ENCODE measurements at regions not wholly inside any gene's neighbourhood (a gene's known extent, or its start where the extent isn't known, plus 50 kb on each side); places are given as distances from the start of the nearest gene placed in this dataset.
"Not testable (repeated sequence)": the region's sequence is repeated elsewhere in the genome, so short reads cannot be mapped to it uniquely, and the experiment has no call there.

DNA sequence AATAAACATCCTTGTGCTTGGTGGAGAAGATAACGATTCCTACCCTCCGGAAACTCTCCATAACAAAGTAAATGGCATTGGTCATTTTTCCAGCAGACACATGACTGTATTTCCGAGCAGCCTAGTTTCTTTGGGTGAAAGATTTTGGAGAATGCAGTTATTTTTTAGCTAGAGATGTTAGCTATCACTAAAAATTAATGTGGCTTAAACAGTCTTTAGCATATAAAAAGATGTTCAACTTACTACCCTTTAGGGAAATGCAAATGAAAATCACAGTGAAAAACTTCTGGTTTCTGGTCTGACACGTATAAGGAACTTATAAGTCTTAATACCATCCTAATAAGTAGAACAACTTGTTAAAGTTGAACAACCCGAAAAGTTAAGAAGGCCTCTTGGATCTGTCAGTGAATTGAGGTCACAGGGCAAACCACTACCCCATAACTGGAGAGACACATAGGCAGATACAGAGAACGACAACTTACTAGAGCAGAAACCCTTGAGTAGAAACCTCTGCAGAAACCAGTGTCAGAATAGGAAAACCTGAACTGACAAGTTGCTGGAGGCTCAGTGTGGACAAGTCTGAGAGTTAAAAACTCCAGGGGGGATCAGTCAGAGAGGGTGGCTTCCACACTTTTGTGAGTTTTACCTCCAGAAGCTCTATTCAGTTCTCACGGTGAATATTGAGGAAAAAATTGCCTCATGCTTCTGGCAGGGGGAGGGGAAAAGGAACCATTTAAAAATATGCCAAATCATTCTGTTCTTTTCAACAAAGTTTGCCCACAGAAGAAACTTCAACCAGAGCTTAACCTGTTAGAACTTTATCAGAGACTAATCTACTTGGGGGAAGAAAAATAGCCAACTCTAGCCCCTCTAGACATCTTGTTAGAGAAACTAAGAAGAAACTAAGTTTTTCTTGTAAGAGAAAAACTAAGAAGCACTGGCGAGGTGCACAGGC, 325.2 kb upstream of the RPS23 start:
- DNase-seq (ENCODE audit: low read depth in 2 of 2), result no peak

- no peak for DNase-seq (ENCODE audit: low read depth in 2 of 2)
Observed at GRCh38 chr5:82601861-82602260, 323.7 kb upstream of the RPS23 start.

DNA sequence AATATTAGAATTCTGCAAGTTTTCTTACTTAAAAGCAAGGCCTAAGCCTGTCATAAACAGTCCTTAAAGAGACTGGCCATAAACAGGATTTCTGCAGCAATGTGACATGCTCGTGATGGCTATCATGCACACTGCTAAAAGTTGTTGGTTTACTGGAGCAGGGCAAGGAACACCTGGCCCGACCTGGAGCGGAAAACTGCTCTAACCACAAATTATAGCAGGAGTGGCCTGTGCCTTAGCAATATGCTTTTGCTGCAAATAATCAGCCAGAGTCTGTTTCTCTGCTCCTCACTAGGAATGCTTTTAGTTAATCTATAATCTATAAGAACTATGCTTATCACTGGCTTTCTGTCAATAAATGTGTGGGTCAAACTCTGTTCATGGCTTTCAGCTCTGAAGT, 322.9 kb upstream of the RPS23 start:
- DNase-seq (ENCODE audit: low read depth in 2 of 2), result no peak

DNA sequence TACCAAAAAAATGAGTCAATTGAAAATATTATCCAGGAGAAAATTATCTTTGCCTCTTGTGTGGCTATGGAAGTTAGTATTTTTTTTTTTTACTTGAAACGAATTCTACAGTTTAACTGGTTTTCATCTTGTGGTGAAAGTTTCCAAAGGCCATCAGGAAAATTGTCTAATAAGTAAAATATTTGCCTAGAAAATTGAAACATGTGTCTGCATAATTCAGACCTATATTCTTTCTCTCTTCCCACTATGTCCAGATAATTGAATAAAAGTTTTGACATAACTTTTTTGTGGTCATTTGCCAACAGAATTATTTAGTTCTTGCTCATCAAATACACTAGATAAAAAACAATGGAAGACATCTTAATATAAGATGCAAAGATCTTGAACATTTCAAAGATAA, 321.5 kb upstream of the RPS23 start:
- DNase-seq (ENCODE audit: low read depth in 2 of 2), result no peak

DNA sequence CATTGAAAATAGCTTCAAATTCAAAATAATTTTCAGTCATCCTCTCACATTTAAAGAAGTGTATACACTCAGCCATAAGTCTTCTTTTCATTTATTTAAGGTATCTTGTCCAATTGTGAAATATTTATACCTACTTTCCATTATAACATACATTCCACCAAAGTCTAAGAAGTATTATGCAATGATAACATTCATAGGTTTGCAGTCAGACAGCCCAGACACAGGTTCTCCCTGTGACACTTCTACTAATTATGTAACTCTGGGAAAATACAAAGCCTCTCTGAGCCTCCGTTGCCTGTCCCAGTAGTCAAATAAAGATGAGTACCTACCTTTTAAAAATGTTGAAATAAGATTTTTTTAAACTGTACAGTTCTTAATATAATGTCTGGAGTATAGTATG, 320.9 kb upstream of the RPS23 start:
- DNase-seq (ENCODE audit: low read depth in 2 of 2), result no peak

DNA sequence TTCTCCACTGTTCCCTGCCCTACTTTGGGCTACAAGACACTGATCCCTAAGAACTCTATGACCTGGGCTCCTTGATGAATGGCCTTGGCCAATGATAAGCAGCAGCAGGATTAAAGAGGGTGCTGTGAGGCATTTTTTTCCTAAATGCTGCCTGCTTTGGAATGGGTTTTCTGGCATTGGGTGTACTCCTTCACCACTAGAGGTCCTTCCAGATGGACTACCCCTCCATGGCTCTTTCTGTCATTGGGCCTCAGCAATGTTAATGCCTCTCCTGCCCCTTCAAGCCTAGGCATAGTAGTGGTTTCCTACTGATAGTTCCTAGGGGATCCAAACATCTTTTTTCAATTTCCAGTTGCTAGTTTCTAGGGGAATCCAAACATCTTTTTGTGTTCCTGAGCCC, 319.3 kb upstream of the RPS23 start:
- no peak for DNase-seq (ENCODE audit: low read depth in 2 of 2)

DNA sequence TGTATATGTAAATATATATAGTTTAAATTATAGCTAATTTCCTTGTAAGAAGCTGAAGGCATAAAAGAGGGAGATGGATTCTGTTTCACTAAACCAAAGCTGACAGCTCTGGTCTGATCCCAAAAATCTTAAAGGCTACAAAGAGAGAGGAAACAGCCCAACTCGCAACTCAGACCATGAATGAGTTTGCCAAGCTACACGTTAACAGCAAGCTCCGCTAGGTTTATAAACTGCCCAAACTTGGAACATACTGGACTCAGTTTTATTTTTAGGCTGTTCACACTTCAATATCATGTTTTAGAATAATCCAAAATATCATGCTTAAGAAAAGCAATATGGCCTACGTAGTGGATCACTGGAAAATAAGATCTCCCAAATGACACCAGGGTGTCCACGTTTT, 318.3 kb upstream of the RPS23 start:
- no peak for DNase-seq (ENCODE audit: low read depth in 2 of 2)

DNA sequence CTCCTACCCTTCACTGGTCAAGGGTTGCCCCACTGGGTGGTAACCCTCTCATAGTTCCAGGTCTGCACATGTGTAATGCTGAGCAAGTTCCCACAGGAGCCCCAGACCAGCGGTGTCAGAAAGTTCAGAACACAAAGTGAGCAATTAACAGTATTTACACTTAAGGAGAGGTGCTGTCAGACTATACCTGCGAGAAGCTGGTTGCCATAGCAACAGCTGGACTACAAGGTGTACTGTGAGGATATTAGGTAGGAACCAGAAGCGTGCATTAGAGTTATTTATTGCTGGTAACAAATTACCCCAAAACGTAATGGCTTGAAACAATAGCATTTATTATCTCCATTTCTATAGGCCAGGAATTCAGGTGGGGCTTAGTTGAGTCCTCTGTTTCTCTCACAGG, 317.0 kb upstream of the RPS23 start:
- no peak for DNase-seq (ENCODE audit: low read depth in 2 of 2)

GRCh38 chr5:82594097-82594496, 315.9 kb upstream of the RPS23 start:
- DNase-seq (ENCODE audit: low read depth in 2 of 2), result no peak

- DNase-seq (ENCODE audit: low read depth in 2 of 2), result no peak
Observed at GRCh38 chr5:82593481-82593880, 315.3 kb upstream of the RPS23 start.

DNA sequence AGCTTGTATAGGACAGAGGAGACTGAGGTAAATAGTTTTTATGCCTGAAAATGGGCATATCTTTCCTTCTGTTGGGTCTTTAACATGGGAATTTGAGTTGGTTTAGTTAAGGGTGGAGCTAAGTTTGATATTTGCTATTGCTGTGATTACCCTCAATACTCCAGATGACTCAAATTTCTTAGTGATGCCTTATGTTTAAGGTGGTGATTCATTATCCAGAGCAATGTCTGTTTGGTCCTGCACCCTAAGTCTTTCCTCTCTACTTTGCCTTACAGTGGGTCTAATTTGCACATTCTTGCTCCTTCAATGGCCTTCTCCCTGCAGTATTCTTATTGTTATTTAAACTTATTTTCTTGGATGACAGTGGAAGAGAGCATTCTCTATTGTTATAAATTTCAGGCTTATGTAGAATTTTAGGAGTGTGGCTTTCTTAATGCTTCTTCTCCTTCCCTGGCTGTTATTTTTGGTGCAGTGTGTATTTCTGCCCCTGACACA, 312.9 kb upstream of the RPS23 start:
- no peak for DNase-seq (ENCODE audit: low read depth in 2 of 2)

DNA sequence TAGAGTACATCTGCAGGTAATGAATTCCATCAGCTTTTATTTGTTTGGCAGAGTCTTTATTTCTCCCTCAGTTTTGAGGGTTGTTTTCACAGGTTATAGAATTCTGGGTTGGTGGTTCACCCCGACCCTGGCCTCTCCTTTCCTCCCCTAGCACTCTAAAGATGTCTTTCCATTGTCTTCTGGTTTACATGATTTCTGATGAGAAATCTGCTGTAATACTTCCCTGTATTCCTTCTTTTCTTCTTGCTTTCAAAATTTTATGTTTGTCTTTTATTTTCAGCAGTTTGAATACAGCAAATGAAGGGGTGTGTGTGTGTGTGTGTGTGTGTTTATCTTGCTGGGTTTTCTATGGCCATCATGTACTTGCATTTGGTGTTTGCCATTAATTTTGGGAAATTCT, 312.0 kb upstream of the RPS23 start:
- DNase-seq (ENCODE audit: low read depth in 2 of 2), result no peak

DNA sequence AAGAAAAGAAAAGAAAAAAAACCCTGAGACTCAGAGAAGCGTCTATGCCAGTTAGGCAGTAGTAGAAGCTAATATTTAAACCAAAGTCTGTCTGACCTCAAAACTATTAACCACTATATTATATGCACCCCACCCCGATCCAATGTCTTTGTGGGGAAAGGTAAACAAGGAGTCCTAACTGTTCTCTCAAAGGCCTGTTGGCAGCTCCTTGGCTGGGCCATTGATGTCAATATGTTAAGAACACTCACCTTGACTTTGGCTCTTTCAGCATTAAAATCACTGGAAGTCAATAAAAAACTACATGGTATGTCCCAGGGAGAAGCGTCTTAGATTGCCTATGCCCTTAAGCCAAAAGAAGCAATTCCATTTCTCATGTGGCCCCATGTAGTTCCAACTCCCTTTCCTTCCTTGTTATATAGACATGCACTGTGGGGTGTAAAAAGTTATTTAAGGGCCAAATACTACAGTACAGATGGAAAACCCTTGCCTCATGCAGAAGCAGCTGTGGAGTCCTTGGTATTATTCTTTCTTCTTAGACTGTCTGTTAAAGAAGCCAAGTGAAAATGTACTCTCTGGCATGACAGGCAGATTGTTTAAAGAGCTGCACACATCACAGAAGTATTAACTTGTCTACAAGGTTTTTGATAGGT, 308.6 kb upstream of the RPS23 start:
- DNase-seq (ENCODE audit: low read depth in 2 of 2), result no peak

- no peak for DNase-seq (ENCODE audit: low read depth in 2 of 2)
Observed at GRCh38 chr5:82586181-82586580, 308.0 kb upstream of the RPS23 start.

GRCh38 chr5:82584631-82585030, 306.5 kb upstream of the RPS23 start:
- DNase-seq (ENCODE audit: low read depth in 2 of 2), result no peak

GRCh38 chr5:82583331-82583730, 305.2 kb upstream of the RPS23 start:
- not testable (repeated sequence) for DNase-seq (ENCODE audit: low read depth in 2 of 2)

DNA sequence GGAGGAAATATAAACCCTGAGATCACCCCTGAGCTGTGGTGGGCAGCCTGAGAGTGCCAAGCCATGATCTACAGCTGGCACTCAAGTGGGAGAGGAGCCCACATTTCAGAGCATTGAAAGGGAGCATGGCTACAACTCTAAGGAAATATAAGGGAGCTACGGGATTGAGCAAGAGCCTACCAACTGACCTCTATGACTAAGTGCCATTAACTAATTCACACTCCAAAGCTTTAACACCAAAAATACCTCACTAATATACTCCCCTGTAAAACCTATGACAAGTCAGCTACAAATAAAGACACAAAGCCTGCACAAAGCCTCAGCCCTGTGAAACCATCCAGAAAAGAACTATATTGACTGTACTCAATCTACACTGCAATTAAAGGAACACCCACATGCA, 286.8 kb upstream of the RPS23 start:
- no peak for DNase-seq (ENCODE audit: low read depth in 2 of 2)

GRCh38 chr5:82563745-82564144, 285.6 kb upstream of the RPS23 start:
- DNase-seq (ENCODE audit: low read depth in 2 of 2), result no peak

DNA sequence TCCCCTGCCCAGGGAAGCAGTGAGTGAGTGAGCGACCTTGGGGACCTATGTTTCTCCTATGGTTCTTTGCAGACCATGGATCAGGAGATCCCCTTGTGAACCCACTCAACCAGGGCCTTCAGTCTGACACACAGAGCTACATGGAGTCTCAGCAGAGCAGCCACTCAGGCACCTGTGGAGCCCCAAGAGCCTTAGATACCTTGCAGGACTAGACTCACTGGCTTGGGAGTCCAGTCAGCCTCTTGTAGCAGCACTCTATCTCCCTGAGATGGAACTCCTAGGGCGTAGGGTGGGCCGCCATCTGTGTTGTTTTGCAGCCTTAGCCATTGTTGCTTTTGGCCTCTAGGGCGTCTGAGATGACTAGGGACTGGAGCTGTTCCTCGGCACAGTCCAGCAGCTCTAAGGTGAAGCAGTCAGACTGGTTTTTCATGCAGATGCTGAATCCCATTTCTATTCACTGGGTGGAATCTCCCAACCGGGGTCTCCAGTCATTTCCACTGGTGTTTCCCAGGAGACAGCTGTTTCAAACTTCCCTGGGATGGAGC, 284.6 kb upstream of the RPS23 start:
- no peak for DNase-seq (ENCODE audit: low read depth in 2 of 2)

DNA sequence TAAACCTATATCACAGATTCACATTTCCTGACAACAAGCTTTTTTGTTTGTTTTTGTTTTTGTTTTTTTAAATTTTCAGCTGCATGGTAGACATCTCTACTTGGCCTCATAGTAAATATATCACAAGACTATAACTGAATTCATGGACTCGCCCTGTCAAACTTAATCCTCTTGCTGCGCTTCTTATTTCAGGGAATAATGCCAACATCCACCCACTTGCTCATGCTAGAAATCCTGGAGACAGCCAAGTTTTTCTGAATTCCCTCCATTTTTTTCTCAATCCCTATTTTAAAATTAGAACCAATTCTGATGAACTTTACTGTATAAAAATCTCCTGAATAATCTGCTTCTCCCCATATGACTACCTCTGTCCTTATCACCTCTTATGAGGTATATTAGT, 283.6 kb upstream of the RPS23 start:
- no peak for DNase-seq (ENCODE audit: low read depth in 2 of 2)

DNA sequence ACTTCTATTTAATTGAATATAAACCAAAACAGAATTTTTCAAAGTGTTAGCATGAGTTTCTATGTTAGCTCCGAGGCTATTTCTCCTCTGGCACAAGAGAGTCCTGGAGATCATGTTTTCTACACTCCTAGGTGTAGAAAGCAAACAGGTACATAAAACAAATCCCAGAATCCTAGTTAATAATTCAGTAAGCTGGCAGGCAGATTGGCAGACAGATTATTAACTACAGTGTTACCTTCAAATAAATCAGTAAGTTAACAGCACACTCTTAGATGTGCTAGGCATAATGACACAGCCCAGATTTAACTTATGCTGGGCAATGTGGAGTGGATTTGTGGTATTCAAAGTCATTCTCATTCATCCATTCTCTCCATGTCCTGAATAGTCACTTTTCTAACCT, 282.8 kb upstream of the RPS23 start:
- DNase-seq (ENCODE audit: low read depth in 2 of 2), result no peak

- DNase-seq (ENCODE audit: low read depth in 2 of 2), result no peak
Observed at GRCh38 chr5:82560561-82560960, 282.4 kb upstream of the RPS23 start.

GRCh38 chr5:82551840-82552385, 273.8 kb upstream of the RPS23 start:
- no peak for DNase-seq (ENCODE audit: low read depth in 2 of 2)
